LNCAP (cell line): ENCODE measurements at regions not wholly inside any gene's neighbourhood (a gene's known extent, or its start where the extent isn't known, plus 50 kb on each side); places are given as distances from the start of the nearest gene placed in this dataset.

ENCODE experiments used
- TF ChIP-seq, protein P1 (sequence below): fragments of 450-650 bp; IDR thresholded peaks from 2 replicates; pipeline ENCODE4 v1.5.1; 2017; ENCODE audit warnings: mild to moderate bottlenecking

- TF ChIP-seq, protein P1, sequence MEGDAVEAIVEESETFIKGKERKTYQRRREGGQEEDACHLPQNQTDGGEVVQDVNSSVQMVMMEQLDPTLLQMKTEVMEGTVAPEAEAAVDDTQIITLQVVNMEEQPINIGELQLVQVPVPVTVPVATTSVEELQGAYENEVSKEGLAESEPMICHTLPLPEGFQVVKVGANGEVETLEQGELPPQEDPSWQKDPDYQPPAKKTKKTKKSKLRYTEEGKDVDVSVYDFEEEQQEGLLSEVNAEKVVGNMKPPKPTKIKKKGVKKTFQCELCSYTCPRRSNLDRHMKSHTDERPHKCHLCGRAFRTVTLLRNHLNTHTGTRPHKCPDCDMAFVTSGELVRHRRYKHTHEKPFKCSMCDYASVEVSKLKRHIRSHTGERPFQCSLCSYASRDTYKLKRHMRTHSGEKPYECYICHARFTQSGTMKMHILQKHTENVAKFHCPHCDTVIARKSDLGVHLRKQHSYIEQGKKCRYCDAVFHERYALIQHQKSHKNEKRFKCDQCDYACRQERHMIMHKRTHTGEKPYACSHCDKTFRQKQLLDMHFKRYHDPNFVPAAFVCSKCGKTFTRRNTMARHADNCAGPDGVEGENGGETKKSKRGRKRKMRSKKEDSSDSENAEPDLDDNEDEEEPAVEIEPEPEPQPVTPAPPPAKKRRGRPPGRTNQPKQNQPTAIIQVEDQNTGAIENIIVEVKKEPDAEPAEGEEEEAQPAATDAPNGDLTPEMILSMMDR = no peak
Observed at GRCh38 chr1:100631015-100631551, 88.5 kb upstream of the VCAM1 start.

GRCh38 chr1:100642826-100643225 lies 76.7 kb upstream of the VCAM1 start:
- TF ChIP-seq, protein P1 = no peak

GRCh38 chr1:100643471-100644196 lies 75.9 kb upstream of the VCAM1 start:
- TF ChIP-seq, protein P1 = no peak

GRCh38 chr1:100646001-100646400 lies 73.5 kb upstream of the VCAM1 start:
- TF ChIP-seq, protein P1 = no peak

GRCh38 chr1:100649146-100649545 lies 70.4 kb upstream of the VCAM1 start:
- TF ChIP-seq, protein P1 = no peak

DNA sequence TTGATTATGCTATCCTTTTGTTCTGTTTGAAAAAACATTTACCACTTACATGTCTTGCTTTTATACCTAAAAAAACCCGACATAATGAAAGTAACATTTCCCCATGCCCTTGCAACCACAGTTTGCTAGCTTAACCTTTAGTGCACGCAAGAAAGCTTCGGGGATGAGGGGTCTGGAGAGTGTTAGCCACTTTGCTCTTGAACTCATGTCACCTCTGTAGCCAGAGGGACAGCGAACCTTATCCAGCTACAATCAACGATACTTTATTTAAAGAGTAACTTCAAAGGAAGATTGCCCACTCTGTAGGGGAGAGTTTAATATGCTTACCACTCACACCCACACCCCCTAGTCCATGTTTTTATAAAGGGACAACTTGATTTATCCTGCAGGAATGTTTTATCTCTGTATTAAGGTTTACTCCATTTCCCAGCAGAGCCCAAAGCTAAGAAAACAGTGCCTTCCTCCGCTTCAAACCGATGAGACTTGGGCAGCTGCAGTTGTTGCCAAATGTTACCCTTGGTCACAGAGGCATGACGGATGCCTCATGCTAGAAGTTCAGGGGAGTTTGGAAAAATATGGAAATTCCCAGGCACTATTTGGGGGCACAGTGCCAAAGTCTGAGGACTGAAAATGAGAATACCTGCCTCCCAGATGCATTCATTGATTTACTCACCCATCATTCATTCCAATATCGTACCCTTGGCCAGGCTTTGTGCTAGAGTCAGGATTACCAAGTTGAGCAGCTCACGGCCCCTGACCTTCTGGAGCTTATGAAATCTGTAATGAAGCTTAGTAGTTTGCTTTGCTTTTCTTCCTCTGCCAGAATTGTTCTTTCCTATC lies 61.4 kb upstream of the VCAM1 start:
- TF ChIP-seq, protein P1 = no peak

DNA sequence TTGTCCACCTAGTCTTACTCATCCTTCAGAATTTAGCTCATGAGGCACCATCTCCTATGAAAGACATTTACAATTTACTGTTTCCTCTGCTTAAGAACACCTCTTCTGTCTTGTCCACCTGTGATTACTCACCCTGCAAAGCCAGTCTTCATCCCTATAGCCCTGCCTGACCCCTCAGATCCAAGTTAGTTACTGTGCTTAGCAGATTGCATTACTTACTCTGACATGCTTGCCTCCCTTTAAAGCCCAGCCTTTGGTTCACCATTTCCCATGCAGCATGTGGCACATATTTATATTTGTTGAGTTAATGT lies 60.9 kb upstream of the VCAM1 start:
- TF ChIP-seq, protein P1 = no peak
